HG02798 (cell line): ENCODE measurements at regions not wholly inside any gene's neighbourhood (a gene's known extent, or its start where the extent isn't known, plus 50 kb on each side); places are given as distances from the start of the nearest gene placed in this dataset.

Experiments
- ATAC-seq: cut with Tn5 transposase; IDR thresholded peaks from one replicate; pipeline ENCODE4 v1.9.1; 2021; ENCODE audit warnings: mild to moderate bottlenecking; ENCODE audit not compliant: unreplicated experiment, poor library complexity

DNA sequence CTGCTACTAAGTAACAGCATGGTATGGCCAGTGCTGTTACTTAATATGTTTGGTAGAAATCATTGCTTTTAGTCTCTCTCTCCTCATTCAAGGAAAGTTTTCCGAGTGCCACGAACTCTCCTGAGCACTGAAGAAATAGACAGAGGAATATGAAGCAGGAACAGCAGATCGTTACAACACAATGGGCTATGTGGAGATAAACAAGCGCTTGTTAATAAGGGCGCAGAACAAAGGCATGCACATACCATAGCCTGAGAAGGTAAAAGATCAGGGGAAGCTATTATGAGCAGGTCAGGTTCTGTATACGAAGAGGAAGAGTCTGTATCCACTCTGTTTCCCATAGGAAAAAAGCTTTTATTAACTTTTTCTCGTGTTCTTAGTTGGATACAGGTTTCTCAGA, 156.2 kb upstream of the CPNE8 start:
- ATAC-seq, result no peak

DNA sequence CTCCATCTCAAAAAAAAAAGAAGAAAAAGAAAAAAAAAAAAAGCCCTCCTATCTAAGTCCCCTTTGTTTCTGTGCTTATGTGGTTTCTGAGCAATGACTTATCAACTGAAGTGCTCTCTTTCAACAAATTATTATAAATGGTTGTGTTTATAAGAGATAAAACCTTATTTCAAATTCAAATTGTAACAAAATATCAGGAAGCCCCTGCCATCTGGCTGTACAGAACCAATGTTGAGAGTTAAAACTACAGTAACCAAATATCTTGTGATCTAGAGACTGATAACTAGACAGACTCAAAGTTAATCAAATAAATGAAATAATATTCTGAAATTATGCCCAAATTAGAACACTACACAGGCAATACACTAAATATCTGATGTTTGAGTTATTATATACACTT, 143.0 kb upstream of the CPNE8 start:
- no peak for ATAC-seq

DNA sequence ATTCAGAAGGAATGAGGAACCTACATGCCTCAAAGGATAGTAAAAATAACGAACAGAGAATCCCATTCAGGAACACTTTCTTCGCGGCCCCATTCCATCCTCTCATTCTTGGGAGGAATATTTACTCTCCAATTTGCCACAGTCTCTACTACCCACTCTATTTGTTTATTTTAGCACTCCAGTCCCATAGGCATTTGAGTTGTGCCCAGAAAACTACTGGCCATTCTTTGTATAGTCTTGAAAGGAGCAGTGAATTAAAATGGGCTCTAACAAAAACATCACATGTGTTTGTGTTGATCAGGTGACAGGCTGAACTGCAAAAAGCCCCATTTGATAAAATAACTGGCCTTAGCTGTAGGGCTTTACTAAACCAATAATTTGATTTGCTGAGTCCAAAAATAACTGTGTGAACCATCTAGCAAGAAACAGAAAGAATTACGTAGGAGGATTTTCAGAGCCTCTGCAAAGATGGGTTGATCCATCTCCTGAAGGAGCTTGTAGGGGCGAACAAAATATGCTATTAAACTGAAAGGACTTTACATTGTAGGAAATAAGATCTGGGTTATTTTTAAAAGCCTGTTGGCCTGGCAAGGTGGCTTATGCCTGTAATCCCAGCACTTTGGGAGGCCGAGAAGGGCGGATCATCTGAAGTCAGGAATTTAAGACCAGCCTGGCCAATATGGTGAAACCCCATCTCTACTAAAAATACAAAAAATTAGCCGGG, 142.3 kb upstream of the CPNE8 start:
- no peak for ATAC-seq

DNA sequence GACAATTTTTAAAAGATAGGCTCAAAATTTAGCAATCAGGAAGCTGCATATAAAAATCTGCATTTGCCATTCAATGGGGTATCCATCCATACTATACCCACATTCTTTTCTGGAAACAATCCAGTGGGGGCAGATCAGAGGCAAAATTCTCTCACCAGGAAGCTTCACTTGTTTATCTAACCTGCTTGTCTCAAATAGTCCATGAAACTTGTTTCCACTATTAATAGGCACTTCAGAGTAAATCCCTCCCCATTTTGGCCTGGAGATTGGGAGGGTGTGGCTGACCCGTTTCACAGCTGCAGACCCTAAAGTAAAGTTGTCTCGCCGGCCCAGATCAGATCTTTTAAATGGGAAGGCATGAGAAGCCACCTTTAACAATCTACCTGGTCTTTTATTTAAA, 139.4 kb upstream of the CPNE8 start:
- no peak for ATAC-seq

DNA sequence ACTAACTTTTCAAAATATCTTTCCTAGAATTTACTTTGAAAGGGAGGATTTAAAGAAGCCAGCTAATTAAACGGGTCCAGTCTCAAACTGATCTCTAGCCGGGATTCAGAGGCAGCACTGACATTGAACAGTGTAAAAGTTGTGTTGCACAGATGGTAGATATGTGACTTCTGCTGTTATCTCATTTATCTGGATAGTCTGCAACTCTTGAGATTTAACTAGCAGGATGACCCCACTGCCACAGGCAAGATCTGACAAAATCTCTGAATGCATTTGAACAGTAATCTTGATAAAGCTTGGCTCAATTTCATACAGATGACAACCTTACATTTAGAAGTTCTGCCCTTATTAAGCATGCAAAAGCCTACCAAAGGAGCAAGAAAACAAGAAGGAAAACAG, 138.0 kb upstream of the CPNE8 start:
- no peak for ATAC-seq

DNA sequence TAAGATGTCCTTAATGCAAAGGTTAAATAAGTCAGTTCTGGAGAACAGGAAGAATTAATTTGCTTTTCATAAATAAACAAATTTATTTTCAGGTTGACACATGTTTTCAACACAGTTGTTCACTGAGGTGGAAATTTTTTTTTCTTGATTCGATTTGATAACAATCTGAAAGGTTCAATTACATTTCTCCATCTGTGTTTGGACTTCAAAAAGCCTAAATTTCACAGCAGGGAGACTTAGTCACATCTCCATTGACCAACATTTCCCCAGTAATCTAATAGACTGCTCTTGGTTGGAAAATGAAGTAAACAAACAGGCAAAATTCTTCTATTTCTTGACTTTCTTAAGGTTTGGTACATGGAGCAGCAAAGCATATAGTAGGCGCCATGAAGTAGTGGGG, 134.9 kb upstream of the CPNE8 start:
- no peak for ATAC-seq

DNA sequence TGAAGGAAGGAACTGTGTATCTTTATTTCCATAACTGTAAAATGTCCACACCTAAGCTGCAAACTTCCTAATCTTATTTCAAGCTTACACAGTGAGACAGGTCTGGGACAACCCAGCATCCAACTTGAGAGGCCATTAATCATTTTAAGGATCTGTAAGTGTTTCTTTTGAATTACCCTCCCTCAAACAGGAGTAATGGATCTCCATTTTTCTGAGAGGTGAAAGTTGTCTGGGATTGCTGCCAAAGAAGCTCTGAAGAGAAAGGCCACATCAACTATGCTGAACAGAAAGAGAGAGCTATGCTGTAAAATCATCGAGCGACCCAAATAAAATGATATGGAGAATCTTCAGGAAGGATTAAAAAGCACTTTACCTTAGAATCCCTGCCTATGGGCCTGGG, 131.7 kb upstream of the CPNE8 start:
- no peak for ATAC-seq

DNA sequence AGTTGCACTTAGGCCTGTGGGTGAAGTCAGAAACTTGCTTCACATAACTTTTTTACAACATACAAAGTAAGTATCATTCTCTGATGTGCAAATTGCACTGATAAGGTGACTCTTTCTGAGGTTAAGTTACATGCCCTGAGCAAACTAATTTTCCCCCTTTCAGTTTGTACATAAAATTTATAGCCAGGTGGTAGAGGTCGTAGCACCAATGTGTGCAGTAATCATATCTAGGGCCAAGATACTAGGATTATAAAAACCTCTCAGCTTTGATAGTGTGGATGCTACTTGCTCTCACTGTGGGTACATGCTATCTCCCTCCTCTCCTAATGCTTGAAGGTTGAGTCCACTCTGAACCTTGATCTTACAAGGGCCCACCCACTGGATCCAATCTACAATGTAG, 130.7 kb upstream of the CPNE8 start:
- no peak for ATAC-seq

DNA sequence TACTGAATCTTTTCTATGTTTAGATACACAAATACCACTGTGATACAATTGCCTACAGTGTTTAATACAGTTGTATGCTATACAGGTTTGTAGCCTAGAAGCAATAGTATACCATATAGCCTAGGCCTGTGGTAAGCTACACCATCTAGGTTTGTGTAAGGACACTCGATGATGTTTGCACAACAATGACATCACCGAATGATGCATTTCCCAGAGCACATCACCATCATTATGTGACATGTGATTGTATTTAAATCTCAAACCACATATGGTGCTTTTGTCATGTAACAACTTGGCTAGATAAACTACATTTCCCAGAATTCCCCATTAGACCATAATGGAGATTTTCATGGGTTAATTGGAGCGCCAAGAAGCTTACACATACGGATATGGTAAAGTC, 128.4 kb upstream of the CPNE8 start:
- ATAC-seq, result no peak

DNA sequence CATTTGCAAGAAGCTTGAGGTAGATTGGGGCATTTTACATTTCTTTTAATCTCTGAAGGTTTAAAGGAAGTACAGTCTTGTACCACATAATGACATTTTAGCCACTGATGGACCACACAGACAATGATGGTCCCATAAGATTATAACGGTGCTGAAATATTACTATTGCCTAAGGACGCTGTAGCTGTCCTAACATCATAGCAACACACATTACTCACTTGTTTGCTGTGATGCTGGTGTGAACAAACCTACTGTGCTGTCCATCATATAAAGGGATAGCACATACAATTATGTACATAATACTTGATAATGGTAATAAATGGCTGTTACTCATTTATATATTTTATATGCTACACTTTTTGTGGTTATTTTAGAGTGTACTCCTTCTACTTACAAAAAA, 127.1 kb upstream of the CPNE8 start:
- ATAC-seq, result no peak

DNA sequence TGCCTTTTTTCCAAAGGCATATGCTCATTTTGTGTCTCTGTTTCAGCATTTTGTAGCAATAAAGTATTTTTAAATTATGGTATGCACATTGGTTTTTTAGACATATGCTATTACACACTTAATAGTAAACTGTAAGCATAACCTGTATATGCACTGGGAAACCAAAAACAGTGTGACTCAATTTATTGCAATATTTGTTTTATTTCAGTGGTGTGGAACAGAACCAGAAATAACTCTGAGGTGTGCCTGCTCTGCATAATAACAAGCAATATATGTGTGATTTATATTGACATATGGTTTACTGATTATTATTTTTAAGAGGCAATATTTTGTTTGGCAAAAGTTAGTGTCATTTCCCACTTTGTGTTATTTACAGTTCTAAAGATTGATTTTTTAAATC, 126.6 kb upstream of the CPNE8 start:
- ATAC-seq, result no peak

DNA sequence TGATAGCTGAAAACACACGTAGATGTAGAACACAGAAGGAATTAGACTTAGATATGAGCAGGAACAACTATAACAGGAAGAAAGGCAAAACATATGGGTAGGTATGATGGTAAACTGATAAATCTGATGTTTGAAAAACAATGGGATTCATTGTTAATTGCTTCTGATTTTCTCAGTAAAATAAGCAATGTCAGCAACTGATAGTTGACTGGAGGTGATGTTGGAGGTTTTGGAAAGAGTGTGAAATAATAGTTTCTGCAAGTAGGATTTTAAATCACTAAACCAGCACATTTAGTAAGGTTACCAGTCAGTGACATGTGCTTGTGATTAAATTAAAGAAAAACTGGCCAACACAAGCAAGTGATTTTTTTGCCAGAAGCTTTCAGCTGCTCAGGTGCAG, 123.0 kb upstream of the CPNE8 start:
- ATAC-seq, result no peak

DNA sequence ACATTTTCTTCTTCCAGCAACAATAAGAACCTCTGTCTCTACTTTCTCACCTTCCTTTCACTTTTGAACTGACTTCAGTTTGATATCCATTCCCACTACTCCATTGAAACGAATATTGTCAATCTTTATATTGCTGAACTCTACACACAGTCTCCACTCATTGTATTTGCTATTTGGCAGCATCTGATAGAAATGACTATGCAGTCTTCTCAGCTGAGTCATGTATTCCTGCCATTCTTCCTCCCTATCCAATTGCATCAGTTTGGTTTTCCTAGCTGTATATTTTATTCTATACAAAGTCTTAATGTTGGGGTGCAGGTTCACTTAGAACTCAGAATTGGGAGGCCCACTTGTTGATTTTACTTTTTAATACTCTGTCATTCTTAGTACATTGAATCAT, 107.5 kb upstream of the CPNE8 start:
- no peak for ATAC-seq

DNA sequence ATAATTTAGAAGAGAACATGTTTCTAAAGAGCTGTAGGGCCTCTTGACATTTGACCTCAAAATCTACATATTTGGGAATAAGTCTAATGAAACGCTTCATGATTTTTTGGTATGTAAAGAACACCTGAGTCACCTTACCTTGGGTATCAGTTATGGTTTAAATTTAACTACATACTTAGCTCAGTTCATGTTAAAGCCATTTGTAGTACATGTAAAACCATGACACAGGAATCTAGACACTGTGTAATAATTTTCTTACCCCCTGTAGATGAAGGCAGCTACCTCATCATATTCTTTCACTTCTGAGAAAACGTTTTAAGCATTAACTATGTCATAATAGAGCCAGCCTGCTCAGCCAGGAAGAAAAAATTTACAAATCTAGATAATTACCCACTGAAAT, 105.8 kb upstream of the CPNE8 start:
- ATAC-seq, result no peak

DNA sequence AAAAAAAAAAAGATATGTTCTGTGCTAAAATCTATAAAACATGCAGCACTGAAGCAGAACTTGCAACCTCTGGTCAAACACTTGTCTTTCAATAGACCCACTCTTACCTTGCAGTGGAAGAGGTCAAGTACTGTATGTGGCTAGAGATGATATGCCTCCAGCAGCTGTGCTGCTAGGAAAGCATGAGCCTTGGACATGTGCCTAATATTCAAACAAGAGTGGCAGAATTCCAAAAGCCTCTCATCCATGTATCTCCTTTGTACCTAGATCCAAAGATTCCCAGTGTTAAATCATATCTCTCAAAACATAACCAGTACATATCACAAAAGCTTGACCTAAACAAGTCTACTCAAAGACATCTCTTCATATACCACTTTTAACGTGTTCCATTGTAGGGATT, 105.0 kb upstream of the CPNE8 start:
- ATAC-seq, result no peak

DNA sequence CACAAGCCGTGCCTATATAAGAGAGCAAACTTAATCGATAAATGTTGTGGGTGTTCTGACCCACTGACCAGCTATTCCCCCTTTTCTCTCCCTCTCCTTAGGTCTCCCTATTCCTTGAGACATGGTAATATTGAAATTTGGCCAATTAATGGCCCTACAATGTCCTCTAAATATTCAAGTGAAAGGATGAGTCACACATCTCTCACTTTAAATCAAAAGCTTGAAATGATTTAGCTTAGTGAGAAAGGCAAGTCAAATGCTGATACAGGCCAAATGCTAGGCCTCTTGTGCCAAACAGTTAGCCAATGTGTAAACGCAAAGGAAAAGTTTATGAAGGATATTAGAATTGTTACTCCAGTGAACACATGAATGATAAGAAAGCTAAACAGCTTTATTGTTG, 102.2 kb upstream of the CPNE8 start:
- ATAC-seq, result no peak

DNA sequence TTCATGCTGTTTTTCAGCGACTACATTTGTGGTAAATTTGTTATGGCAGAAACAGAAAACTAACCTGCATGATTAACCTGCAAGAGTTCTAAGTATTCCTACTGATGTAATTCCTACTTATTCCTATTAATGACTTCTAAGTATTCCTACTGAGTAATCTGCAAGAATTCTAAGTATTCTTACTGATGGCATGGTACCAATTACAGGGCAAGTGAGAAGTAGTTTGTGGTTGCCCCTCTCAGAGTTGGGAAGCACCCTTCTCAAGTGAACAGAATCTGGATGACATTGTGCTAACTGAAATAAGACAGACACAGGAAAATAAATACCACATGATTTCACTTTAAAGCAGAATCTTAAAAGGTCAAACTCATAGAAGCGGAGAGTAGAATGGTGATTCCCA, 100.9 kb upstream of the CPNE8 start:
- no peak for ATAC-seq

DNA sequence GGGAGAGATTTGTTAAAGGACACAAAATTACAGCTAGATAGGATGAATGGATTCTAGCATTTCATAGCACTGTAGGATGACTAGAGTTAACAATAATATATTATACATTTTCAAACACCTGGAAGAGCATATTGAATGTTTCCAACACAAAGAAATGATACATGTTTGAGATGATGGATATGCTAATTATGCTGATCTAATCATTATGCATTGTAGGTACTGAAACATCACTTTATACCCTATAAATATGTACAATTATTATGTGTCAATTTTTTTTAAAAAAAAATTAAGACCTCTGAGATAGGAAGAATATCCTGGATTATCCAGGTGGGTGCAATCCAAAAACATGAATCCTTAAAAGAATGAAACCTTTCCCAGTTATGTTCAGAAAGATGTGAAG, 100.3 kb upstream of the CPNE8 start:
- no peak for ATAC-seq

DNA sequence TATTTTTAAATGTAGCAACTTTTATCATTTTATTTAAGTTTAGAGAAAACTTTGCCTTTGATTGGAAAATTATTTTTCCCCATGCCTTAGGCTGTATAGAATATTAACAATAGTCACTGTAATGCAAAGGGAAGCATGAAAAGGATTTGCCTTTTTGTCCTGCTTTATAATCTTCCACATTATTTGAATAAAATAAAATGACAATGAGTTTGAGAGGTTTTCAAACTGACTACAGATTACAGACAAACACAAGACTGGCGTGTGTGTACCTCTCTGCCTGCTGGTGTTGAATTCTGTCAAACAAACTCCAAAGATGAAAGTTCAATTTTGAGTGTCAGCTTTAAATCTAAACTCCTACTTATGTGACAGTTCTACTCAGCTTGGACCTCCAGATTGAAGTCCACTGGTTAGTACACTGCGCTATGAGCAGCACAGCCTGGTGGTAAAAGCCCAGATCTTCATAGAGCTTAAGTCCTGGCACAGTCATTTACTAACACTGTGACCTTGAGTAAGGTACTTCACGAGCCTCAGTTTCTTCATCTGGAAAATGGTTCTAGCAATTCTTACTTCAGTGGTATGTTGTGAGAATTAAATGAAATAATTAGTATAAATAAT, 98.3 kb upstream of the CPNE8 start:
- ATAC-seq, result no peak

DNA sequence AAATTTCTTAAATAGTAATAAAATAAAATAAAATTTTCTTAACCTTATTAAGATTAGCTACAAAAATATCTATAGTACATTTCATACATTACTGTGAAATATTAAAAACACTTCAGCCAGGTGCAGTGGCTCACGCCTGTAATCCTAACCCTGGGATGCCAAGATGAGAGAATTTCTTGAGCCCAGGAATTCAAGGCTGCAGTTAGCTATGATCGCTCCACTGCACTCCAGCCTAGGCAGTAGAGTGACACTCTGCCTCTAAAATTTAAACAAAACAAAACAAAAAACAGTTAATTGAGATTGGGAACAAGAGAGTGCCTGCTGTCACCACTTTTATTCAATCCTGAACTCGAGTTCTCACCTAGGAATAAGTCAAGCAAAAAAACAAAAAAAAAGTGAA, 95.0 kb upstream of the CPNE8 start:
- no peak for ATAC-seq

DNA sequence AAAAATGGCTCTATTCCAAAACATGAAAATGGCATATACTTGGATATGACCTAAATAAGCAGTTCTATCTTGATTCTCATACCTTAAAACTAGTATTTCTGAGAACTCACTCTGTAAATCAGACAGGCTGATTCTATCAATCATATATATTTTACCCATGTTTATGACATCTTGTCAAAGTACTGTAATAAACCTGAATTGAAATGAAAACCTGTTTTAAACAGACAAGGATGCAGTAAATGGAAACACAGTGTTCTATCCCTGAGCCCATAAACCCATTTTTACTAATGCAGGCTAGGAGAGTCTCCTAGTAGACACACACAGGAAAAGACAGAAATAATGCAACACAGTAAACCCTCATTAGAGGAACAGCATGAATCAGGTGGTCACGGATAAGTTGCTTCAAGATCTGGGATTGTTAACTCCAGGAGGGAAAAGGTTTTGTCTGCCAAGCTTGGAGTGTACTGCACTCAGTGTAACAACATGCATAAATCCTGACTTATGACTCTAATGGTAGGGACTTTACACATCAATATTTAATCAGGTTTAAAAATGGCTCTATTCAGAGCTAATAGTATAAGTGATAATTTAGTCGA, 93.6 kb upstream of the CPNE8 start:
- ATAC-seq, result no peak

DNA sequence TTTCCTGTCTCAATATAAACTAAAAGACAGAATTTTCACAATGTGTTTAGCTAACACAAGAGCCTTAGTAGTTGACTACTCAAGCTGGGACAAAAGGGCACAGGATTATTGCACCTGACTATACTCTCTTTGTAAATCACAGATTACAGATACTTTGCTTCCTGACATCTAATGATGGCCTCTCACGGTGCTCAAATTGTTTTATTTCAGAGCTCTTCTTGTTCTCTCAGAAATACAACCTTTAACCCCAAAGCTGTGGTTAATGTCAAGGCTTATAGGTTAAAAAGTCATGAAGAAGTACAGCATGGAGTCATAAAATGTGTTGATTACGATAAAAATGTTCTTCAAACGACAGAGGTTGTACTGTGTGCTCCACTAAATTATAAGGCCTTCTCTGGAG, 89.9 kb upstream of the CPNE8 start:
- no peak for ATAC-seq
